ENCODE measurements at regions not wholly inside any gene's neighbourhood (a gene's known extent, or its start where the extent isn't known, plus 50 kb on each side); places are given as distances from the start of the nearest gene placed in this dataset.

DNA sequence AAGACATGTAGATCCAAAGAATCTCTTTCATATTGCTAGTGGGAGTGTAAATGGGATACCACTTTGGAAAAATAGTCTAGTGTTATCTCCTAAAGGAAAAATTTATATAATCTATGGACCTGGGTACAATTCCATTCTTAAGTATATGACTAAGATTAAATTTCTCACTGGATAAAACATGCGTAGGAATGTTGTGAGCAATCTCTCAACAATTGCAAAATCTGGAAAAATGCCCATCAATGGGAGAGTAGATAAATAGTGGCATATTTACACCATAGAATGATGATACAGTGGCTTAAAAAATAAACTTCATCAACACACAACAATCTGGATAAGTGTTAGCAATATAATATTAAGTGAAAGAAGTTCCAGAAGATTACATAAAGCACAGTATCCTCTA lies 469.5 kb downstream of the MAN2A1 start:
- TF ChIP-seq PML (IDR thresholded peaks at IDR 0.05; ENCODE audit: low read length) = no peak
- TF ChIP-seq ZNF274 (IDR thresholded peaks at IDR 0.05; ENCODE audit: insufficient read depth, insufficient read length) = no peak
- TF ChIP-seq SMAD1 (IDR thresholded peaks at IDR 0.05; ENCODE audit: low read depth, partially characterized antibody) = no peak
- TF ChIP-seq FOXM1 (IDR thresholded peaks at IDR 0.05; ENCODE audit: low read depth, low read length) = no peak

All from GM12878 (cell line).